Esophagus mucosa (tissue), 1 donor: ENCODE measurements at regions not wholly inside any gene's neighbourhood (a gene's known extent, or its start where the extent isn't known, plus 50 kb on each side); places are given as distances from the start of the nearest gene placed in this dataset.
"Not testable (repeated sequence)": the region's sequence is repeated elsewhere in the genome, so short reads cannot be mapped to it uniquely, and the experiment has no call there.

Experiments
- ATAC-seq: fragments of 200-7000 bp; cut with Tn5 transposase; one replicate; pipeline ENCODE4 v1.9.1; 2020
- donor health status: DM: yes; HTN: yes; CAD: no.

- ATAC-seq = not testable (repeated sequence)
Measured at GRCh38 chr2:156781677-156782076, 345.5 kb downstream of the GPD2 start.

- no peak for ATAC-seq
Measured at GRCh38 chr2:156784020-156784701, 348.0 kb downstream of the GPD2 start.

GRCh38 chr2:156787517-156787916, 351.3 kb downstream of the GPD2 start:
- no peak for ATAC-seq

- ATAC-seq = no peak
Measured at GRCh38 chr2:156790343-156791037, 354.3 kb downstream of the GPD2 start.

- ATAC-seq = no peak
Measured at GRCh38 chr2:156792242-156792840, 356.2 kb downstream of the GPD2 start.

- ATAC-seq = no peak
Measured at GRCh38 chr2:156797832-156798231, 361.7 kb downstream of the GPD2 start.

- no peak for ATAC-seq
Measured at GRCh38 chr2:156800065-156800653, 364.0 kb downstream of the GPD2 start.

- peak; percentile 78 for ATAC-seq
Measured at GRCh38 chr2:156800781-156801361, 364.7 kb downstream of the GPD2 start.

- ATAC-seq = no peak
Measured at GRCh38 chr2:156803243-156803642, 367.1 kb downstream of the GPD2 start.

- ATAC-seq = no peak
Measured at GRCh38 chr2:156803967-156804366, 367.8 kb downstream of the GPD2 start.

- ATAC-seq = peak; percentile 45
Measured at GRCh38 chr2:156810094-156810493, 373.9 kb downstream of the GPD2 start.

- no peak for ATAC-seq
Measured at GRCh38 chr2:156812496-156812895, 376.3 kb downstream of the GPD2 start.

GRCh38 chr2:156817430-156817829, 381.3 kb downstream of the GPD2 start:
- no peak for ATAC-seq

- ATAC-seq = no peak
Measured at GRCh38 chr2:156818221-156818620, 382.0 kb downstream of the GPD2 start.

GRCh38 chr2:156818944-156819343, 382.8 kb downstream of the GPD2 start:
- ATAC-seq = no peak

GRCh38 chr2:156826341-156826933, 390.3 kb downstream of the GPD2 start:
- ATAC-seq = no peak

GRCh38 chr2:156834431-156834830, 398.3 kb downstream of the GPD2 start:
- no peak for ATAC-seq

- ATAC-seq = no peak
Measured at GRCh38 chr2:156837635-156838370, 401.6 kb downstream of the GPD2 start.

- no peak for ATAC-seq
Measured at GRCh38 chr2:156841321-156841720, 405.1 kb downstream of the GPD2 start.

GRCh38 chr2:156845806-156846558, 409.8 kb downstream of the GPD2 start:
- no peak for ATAC-seq

GRCh38 chr2:156852210-156852609, 405.3 kb upstream of the GALNT5 start:
- no peak for ATAC-seq
